ENCODE measurements at regions not wholly inside any gene's neighbourhood (a gene's known extent, or its start where the extent isn't known, plus 50 kb on each side); places are given as distances from the start of the nearest gene placed in this dataset.
"Not testable (repeated sequence)": the region's sequence is repeated elsewhere in the genome, so short reads cannot be mapped to it uniquely, and the experiment has no call there.

DNA sequence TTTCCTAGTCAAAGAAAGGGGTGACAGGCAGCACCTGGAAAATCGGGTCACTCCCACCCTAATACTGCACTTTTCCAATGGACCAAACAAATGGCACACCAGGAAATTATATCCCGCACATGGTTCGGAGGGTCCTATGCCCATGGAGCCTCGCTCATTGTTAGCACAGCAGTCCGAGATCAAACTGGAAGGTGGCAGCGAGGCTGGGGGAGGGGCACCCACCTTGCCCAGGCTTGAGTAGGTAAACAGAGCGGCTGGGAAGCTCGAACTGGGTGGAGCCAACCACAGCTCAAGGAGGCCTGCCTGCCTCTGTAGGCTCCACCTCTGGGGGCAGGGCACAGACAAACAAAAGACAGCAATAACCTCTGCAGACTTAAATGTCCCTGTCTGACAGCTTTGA, 539.2 kb upstream of the ST8SIA4 start:
- H3K27ac ChIP-seq (ENCODE audit: extremely low read depth, low read depth, low read length); CTCF ChIA-PET (ENCODE audit: low intra/inter-chr PET ratio); in situ Hi-C loops (cut with MboI); H3K4me3 ChIP-seq; POLR2A ChIA-PET; H3K9ac ChIP-seq (ENCODE audit: insufficient read depth in 1 of 2, low read depth in 2 of 2, low read length in 2 of 2); H3K27me3 ChIP-seq (ENCODE audit: control insufficient read depth in 2 of 2, insufficient read depth in 2 of 2, low read length in 2 of 2); H3K9me1 ChIP-seq (ENCODE audit: control insufficient read depth, insufficient read depth, low read length); FAIRE-seq; H4K20me1 ChIP-seq (replicated peaks; ENCODE audit: control insufficient read depth, insufficient read depth, low read length); H3K36me3 ChIP-seq (ENCODE audit: control insufficient read depth, insufficient read depth, low read length); H3K79me2 ChIP-seq (ENCODE audit: control insufficient read depth, insufficient read depth, low read length); H2AFZ ChIP-seq (ENCODE audit: low read depth, low read length); H3K9me3 ChIP-seq (replicated peaks; ENCODE audit: control insufficient read depth, insufficient read depth, low read depth, low read length); ATAC-seq; DNase-seq (ENCODE audit: extremely low read depth in 1 of 4, low spot score in 3 of 4); intact Hi-C loops (cut with micrococcal nuclease); H3K4me1 ChIP-seq (replicated peaks in 1 of 2; ENCODE audit: control insufficient read depth in 2 of 2, insufficient read depth in 2 of 2, low read length in 2 of 2); H3K4me2 ChIP-seq (ENCODE audit: insufficient read depth, low read length); BruUV-seq (replicated peaks): not testable (repeated sequence)
- WGBS (ENCODE audit: insufficient coverage, low coverage, missing lambda C conversion rate), result 2% methylated on average over 8 of the region's 8 CpGs

DNA sequence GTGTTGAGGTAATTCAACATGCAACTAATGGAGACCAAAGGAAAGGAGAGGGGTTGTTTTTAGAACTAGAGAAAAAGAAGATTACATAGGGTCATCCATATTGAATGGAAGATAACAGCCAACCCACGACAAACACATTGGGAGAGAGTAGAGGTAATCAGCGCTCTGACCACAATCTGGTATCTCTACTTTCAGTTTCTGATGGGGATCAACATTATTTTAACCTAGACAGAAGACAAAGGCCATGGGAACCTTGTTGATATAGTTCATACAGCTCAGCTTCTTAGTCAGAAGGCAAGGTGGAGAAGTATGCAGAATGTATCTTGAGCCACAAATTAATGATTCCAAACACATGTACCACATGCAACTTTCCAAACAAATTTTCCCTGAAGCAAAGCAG, 537.1 kb upstream of the ST8SIA4 start:
- H3K4me1 ChIP-seq (replicated peaks in 1 of 2; ENCODE audit: control insufficient read depth in 2 of 2, insufficient read depth in 2 of 2, low read length in 2 of 2), result no peaks in the 10 kb centered on the region
- ATAC-seq (no peak), FAIRE-seq (no peak), DNase-seq (ENCODE audit: extremely low read depth in 1 of 4, low spot score in 3 of 4) (no peak)
- no peak overlapping the region for H2AFZ ChIP-seq (ENCODE audit: low read depth, low read length)
- no peaks in the 10 kb centered on the region for H3K36me3 ChIP-seq (ENCODE audit: control insufficient read depth, insufficient read depth, low read length)
- no peak overlapping the region for H3K4me3 ChIP-seq
- ChIA-PET CTCF (ENCODE audit: low intra/inter-chr PET ratio) (no interaction called here), POLR2A (no interaction called here)
- no peaks in the 10 kb centered on the region for H3K9me1 ChIP-seq (ENCODE audit: control insufficient read depth, insufficient read depth, low read length)
- H3K27ac ChIP-seq (ENCODE audit: extremely low read depth, low read depth, low read length), result no peak overlapping the region
- H3K79me2 ChIP-seq (ENCODE audit: control insufficient read depth, insufficient read depth, low read length), result no peaks in the 10 kb centered on the region
- no peak overlapping the region for H3K4me2 ChIP-seq (ENCODE audit: insufficient read depth, low read length)
- no peaks in the 10 kb centered on the region for H3K27me3 ChIP-seq (ENCODE audit: control insufficient read depth in 2 of 2, insufficient read depth in 2 of 2, low read length in 2 of 2)
- 0% methylated on average over 2 of the region's 2 CpGs for WGBS (ENCODE audit: insufficient coverage, low coverage, missing lambda C conversion rate)
- H3K9ac ChIP-seq (ENCODE audit: insufficient read depth in 1 of 2, low read depth in 2 of 2, low read length in 2 of 2), result no peak overlapping the region
- intact Hi-C loops (cut with micrococcal nuclease) (no loop called here), in situ Hi-C loops (cut with MboI) (no loop called here)
- H4K20me1 ChIP-seq (replicated peaks; ENCODE audit: control insufficient read depth, insufficient read depth, low read length), result no peaks in the 10 kb centered on the region
- no peaks in the 10 kb centered on the region for H3K9me3 ChIP-seq (replicated peaks; ENCODE audit: control insufficient read depth, insufficient read depth, low read depth, low read length)
- TF ChIP-seq KDM1A (IDR thresholded peaks at IDR 0.05) (no peak), CBFB (CRISPR knock-in tag; IDR thresholded peaks at IDR 0.05) (no peak)
- BruUV-seq (replicated peaks), result no TSS peak

All from K562 (cell line).